Fibroblast of skin of back (primary cell): ENCODE measurements at regions not wholly inside any gene's neighbourhood (a gene's known extent, or its start where the extent isn't known, plus 50 kb on each side); places are given as distances from the start of the nearest gene placed in this dataset.
A peak's percentile ranks its signal among the peaks of the same experiment; 100 is the strongest.
"Not testable (repeated sequence)": the region's sequence is repeated elsewhere in the genome, so short reads cannot be mapped to it uniquely, and the experiment has no call there.

Experiments
- DNase-seq: peaks from one replicate; pipeline ENCODE4 v3.0.0-alpha.2; 2013

DNA sequence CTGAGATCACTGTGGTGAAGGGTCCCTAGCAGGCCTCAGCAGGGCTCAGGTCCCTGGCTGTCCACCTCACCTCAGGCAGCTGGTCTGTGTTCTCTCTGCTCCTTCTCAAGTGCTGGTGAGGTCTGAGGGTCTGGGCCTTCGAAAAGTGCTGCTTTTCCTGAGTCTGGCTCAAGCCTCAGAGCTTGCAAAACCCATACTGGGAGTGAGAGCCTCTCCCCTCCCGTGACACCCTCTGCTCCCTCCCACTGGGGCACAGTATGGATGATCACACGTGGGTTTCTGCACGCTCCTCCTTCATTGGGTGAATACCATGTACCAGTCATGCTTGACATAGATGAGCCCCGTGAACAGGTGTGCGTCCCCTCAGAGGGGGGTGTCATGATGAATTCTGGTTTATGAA, 73.3 kb upstream of the WASF3 start:
- no peak for DNase-seq

DNA sequence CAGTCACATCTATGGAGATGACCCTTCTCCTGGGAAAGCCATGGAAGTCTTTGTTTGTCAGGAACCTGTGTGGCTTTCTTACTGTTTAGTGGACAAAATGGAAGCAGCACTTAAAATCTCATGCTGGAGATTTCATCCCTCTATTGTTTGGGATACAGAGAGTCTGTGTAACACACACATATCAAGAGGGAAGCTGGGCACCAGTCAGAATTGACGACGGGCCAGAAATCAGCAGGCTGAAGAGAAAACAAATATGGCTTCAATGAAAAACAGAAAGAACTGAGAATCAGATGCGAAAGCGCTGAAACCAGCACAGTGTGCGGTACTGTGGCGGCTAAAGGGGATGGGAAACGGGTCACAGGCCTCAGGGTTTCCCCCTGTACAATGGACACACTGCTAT, 72.2 kb upstream of the WASF3 start:
- DNase-seq = no peak

DNA sequence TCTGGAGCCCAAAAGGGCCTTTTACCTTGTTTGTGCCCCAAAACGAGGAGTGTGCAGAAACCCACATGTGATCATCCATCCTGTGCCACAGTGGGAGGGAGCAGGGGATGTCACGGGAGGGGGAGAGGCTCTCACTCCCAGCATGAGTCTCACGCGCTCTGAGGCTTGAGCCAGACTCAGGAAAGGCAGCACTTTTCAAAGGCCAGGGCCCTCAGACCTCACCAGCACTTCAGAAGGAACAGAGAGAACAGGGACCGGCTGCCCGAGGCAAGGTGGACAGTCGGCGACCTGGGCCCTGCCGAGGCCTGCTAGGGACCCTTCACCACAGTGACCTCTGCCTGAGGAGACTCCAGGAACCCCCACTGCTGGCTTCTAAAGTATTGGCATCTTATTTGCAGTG, 71.7 kb upstream of the WASF3 start:
- no peak for DNase-seq

DNA sequence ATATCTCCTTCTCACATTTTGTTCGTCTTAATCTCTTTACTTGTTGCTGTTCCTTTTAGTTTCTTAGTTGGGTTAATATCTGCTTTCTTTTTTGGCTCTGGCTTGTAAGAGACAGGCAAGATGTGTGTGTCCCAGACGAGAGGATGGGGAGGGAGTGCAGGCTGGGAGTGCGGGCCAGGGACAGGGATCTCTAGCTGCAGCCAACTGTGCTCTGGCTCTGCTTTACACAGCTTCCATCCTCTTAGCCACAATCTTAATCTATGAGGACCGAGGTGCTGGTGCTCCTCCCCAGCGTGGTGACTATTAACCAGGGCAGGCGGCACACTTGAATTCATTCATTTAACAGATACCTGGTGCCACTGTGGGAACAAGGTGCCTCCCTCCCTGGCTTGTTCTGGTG, 70.9 kb upstream of the WASF3 start:
- no peak for DNase-seq

DNA sequence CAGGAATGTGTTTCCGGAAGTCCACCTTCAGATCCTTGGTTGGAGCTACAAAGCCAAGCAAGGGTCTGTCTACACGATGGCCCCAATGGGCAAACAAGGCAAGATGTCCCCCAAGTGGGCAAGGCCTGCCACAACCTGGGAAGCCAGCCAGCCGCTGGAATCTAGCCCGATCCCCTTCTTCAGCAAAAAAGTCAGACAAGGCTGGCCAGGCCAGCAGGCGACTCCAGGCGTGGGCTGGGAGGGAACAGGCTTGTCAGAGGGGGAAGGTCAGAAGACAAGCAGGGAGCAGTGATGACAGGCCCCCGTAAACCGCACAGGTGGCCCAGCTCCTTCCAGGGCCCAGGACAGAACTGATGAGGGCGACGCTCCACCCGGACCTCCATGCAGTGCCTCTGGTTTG, 69.7 kb upstream of the WASF3 start:
- DNase-seq = no peak

DNA sequence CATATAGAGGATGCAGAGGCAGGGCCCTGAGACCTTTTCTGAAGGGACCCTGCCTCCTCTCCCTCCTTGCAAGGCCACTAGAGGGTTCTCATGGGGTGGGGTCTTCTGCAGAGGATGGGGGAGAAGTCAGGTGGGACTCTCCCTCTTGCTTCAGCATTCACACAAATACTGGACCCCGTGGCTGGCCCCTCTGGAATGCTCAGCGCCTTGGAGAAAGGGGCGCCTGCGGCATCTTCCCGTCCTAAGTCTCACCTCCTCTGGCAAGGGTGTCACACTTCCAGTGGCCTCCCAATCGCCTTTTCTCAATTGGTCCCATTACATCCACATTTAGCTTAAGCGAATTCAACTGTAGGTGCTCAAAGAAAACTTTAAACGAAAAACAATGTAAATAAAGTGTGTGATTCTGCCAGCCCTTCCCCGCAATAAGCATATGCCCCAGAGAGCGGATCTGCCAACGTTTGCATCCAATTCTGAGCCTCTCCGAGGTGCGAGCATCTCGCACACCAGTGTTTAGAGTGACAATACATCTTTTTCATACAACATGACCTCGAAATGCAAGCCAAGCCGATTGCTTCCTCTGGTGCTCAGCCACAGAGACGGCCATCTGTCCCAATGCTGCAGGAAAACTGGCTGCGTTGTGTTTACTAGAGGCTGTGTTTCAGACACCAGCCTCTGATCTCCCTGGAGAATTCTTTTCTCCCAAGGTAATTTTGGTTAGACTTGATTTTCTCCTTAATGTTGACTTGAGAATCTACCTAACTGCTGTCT, 69.1 kb upstream of the WASF3 start:
- no peak for DNase-seq

DNA sequence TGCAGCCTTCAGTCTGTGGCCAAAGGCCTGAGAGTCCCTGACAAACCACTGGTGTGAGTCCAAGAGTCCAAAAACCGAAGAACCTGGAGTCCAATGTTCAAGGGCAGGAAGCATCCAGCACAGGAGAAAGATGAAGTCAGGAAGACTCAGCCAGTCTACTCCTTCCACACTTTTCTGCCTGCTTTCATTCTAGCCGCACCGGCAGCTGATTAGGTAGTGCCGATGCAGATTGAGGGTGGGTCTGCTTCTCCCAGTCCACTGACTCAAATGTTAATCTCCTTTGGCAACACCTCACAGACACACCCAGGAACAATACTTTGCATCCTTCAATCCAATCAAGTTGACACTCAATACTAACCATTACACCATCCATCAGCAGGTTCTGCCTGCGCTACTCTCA, 65.2 kb upstream of the WASF3 start:
- not testable (repeated sequence) for DNase-seq

DNA sequence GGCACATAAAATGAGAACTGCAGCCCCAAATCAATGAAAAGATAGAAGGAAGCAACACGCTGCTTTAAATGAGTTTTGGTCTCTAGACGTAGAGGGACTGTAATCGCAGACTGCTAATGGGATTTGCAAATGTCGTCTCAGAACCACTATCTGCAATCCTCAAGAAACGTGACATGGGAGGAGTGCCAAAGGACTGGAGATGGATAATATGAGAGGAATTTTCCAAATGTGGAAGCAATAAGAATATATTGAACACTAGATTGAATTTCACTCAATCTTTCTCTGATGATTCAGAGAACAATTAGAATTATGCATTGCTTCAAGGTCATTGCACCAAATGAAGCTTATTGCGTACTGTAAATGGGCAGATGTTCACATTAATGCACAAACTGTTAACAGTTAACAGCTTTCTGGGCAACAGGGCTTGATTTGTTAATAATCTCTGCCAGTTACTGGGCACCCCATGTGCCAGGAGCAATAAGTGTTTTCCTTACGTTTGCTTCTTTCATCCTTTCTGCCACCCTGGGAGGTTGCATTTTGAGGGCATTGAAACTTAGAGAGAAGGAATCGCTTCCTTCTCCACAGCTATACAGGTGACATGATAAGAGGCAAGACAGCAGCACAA, 62.8 kb upstream of the WASF3 start:
- no peak for DNase-seq

DNA sequence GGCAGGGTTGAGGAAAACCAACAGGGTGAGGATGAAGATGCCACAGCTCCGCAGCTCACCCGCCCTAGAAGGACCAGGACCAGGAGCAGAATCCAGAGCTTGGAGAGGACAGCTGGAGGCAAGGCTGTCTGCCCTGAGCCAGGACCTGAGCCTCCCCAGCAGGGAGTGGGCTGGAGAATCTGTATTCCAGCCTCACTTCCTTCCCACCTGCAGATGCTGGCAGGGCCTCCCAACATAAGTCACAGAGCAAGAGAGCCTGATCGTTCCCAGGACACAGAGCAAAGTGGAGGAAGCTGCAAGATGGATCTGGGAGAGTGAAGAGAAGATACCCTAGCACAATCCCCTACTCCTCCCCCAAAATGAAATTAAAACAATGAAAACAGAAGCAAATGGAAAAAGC, 61.7 kb upstream of the WASF3 start:
- no peak for DNase-seq

DNA sequence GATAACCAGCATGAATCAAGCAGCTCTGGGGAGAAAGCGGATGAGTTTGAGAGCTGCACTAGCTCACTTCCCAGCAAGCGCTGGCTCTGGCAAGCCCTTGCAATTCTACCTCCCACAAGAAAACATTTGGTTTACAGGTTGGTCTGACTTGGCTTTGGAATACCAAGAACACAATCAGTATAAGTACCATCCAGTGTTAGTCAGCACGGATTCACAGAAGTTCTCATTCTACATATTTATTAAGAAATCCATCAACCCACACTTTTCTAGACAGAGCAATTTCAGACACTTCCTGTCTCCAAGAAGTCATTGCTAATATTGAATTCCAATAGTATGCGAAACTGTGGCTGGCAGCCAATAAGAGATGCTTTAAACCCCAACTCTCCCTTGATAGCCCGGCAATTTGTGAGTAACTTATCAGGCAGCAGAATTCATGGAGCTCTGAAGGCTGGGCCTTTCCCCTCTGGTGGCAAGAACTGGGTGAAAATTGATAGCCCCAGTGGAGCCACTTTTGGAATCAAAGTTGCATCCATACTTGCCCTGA, 59.4 kb upstream of the WASF3 start:
- DNase-seq = peak; percentile 92

DNA sequence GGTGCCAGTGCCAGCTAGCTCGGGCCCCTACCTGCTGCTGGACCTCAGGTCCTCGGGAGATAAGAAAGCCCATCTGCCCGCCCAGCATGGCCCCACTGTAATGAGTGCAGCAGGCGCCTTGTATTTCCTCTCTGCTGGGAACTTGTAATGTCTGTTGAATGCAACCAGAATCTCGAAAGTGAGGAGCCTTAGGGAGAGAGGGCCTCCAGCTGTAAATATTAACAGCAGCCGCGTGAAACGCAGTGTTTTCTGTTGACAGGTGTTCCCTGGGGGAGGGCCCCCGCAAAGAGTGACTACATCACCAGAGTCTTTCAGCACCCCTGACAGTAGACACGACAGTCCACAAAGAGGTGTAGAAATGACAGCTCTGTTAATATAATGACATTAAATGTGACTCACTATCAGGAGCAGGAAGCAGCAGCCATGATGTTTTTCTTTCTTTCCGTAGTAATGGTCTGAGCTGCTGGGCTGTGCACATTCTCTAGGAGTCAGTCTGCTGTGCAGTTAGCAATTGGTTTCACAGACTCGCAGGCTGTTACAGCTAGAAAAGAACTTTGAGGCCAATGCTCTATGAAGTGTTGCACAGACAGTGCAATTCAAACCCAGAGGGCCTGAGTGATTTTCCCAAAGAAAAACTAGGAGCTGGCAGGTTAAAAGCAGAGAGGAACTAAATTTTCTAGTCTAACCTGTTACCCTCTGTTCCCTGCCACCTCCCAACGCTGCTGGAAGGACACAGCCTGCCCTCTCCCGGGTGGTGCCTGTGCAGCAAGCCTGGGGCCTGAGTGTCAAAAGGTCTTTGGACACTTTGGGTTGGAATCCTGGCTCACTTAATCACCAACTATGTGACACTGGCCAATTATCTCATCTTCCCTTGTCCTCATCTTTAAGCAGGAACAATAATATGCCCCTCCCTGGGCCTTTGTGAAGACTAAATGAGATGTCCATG, 58.6 kb upstream of the WASF3 start:
- DNase-seq = peak; percentile 69

DNA sequence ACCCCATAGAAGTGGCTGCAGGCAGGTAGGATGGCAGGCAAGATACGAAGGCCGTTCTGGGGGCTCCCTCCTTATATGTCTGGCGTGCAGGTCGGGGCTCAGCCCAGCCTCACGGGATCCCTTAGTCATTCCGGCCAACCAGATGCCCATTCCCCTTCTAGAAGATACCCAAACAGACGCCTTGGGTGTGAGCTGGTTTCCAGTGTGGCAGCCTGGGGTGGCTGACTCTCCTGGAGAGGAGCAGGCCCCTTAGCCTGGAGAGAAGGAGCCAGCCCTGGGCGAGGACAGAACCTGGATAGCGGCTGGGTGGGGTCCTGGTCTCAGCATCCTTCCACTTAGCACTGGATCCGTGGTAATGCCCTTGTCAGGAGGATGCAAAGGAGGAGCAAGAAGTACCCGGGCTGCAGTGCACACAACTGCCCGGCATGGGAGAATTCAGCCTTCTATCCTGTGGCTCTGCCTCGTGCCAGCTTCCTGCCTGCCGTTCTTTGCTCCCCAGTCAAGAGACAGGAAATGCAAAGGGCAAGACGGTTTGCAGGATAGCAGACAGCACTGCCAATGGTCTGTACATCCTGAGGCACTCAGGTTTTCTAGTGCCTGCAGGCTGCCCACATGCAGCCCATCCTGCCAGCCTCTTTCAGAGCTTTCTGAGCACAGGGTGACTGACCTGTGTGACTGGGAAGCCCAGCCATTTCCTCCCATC, 56.7 kb upstream of the WASF3 start:
- DNase-seq = no peak

DNA sequence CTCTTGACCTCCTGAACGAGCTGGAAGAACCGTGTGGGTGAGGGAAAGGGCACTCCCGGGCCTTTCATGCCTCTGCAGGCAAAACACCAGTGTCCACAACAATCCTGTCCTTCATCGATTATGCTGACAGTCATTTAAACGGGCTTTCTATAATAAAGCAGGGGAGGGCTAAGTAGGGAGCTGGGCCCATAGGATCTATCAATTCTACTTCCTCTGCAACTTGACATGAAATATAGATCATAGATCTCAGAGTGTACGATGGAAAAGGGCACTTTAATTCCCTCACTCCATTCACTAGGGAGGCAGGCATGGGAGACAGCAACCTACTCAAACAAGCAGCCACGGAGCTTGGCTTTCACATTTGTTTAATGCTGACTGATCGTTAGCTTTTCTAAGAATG, 55.8 kb upstream of the WASF3 start:
- DNase-seq = no peak

DNA sequence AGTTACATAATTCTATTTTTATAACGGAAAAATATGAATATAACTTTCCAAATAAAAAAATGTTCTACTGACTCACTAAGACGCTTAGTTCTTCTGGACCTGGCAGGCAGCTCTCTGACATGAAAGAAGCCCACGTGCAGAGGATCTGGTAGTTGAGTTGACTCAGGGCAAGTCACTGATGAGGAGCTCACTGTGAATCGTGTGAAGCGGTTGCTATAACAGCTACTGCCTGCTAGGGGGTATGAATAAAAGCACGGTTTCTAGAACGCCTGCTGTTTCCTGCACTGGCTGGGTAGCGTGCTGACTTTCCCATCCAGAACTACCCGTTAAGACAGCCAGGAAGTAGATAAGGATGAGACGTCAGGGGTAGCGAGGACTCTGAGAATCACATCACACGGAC, 54.7 kb upstream of the WASF3 start:
- DNase-seq = peak; percentile 75

DNA sequence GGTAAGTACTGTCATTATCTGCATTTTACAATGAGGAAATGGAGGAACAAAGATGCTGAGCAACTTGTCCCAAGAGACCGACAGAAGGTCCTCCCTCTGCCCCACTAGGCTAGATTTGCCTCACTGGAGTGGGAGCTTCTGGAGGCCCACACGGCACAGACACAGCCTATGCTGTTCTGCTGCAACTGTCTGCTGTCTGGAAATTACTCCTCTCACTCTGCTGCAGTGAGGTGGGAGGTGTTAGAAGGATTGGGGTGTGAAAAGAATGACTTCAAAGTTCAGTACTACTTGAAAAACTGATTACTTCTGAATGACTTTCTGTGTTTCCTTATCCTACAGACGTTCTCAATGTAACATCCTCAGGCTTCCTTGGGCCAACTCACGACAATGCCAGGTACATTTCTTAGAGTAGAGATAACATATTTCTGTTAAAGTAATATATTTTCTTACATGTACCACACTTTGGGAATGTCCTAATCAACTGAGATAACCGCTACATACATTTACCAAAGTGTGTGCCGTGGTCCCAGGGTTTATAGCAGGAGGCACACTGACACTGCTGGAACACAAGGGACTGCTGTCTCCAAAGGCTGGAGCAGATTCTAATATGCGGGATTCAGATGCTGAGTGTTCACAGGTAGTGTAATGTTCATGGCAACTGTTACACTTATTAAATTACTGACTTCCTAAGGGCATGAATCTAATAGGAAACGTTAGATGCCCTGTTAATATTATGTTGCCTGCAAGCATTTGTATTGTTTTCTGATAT, 53.5 kb upstream of the WASF3 start:
- no peak for DNase-seq
